ENCODE measurements at regions not wholly inside any gene's neighbourhood (a gene's known extent, or its start where the extent isn't known, plus 50 kb on each side); places are given as distances from the start of the nearest gene placed in this dataset.

- H3K27ac ChIP-seq (ENCODE audit: low read depth in 1 of 2, low read length in 2 of 2) = no peak overlapping the region
- DNase-seq (ENCODE audit: low spot score) = no peak
- 26% methylated on average over 4 of the region's 4 CpGs for WGBS
- no peaks in the 10 kb centered on the region for H3K4me1 ChIP-seq (ENCODE audit: control insufficient read depth in 4 of 4, insufficient read depth in 4 of 4, low read length in 3 of 4)
- peaks cover 0 to 3% (median 0%) of the 10 kb centered on the region in 4 donors for H3K27me3 ChIP-seq (ENCODE audit: control insufficient read depth in 4 of 4, insufficient read depth in 4 of 4, low read length in 3 of 4)
- no peaks in the 10 kb centered on the region for H3K9me3 ChIP-seq (ENCODE audit: control insufficient read depth in 4 of 4, low read length in 3 of 4)
- H3K9ac ChIP-seq (ENCODE audit: low read depth in 1 of 2, low read length in 2 of 2) = no peak overlapping the region
- TF ChIP-seq TAF1 (conservative IDR thresholded peaks at IDR 0.05) (no peak), NR2F2 (IDR thresholded peaks at IDR 0.05) (peak; percentile 83)
- no peaks in the 10 kb centered on the region for H3K36me3 ChIP-seq (ENCODE audit: control insufficient read depth in 4 of 4, insufficient read depth in 3 of 4, low read depth in 1 of 4, low read length in 3 of 4)
- no peak overlapping the region for H3K4me3 ChIP-seq (ENCODE audit: low read depth in 1 of 3, low read length in 3 of 3)
These were observed 425.8 kb upstream of the MDFIC2 start for GRCh38 chr3:70738291-70738681.

- Histone ChIP-seq H3K4me1 (ENCODE audit: control insufficient read depth in 4 of 4, insufficient read depth in 4 of 4, low read length in 3 of 4) (no peaks in the 10 kb centered on the region), H3K9me3 (ENCODE audit: control insufficient read depth in 4 of 4, low read length in 3 of 4) (no peaks in the 10 kb centered on the region), H3K9ac (ENCODE audit: low read depth in 1 of 2, low read length in 2 of 2) (no peak overlapping the region), H3K27me3 (ENCODE audit: control insufficient read depth in 4 of 4, insufficient read depth in 4 of 4, low read length in 3 of 4) (peaks cover 0 to 3% (median 0%) of the 10 kb centered on the region in 4 donors), H3K4me3 (ENCODE audit: low read depth in 1 of 3, low read length in 3 of 3) (no peak overlapping the region), H3K36me3 (ENCODE audit: control insufficient read depth in 4 of 4, insufficient read depth in 3 of 4, low read depth in 1 of 4, low read length in 3 of 4) (no peaks in the 10 kb centered on the region), H3K27ac (ENCODE audit: low read depth in 1 of 2, low read length in 2 of 2) (no peak overlapping the region)
- WGBS = 11% methylated on average over 2 of the region's 2 CpGs
- peak; percentile 24 for TF ChIP-seq SP1 (IDR thresholded peaks at IDR 0.05)
- TF ChIP-seq MAX (IDR thresholded peaks at IDR 0.05) = no peak
- TF ChIP-seq HNF4G (IDR thresholded peaks at IDR 0.05) = no peak
- peak; percentile 58 for TF ChIP-seq FOXA2 (IDR thresholded peaks at IDR 0.05)
- TF ChIP-seq ATF3 (IDR thresholded peaks at IDR 0.05) = no peak
- no peak for TF ChIP-seq EGR1 (IDR thresholded peaks at IDR 0.05; ENCODE audit: low read depth in 2 of 2)
- TF ChIP-seq RAD21 (IDR thresholded peaks at IDR 0.05) = peak in 1 of 2 donors; percentile 4
- TF ChIP-seq NR2F2 (IDR thresholded peaks at IDR 0.05) = no peak
- DNase-seq (ENCODE audit: low spot score) = no peak
These were observed 425.3 kb upstream of the MDFIC2 start for GRCh38 chr3:70737666-70738290.

GRCh38 chr3:70736009-70736408 lies 423.6 kb upstream of the MDFIC2 start:
- Histone ChIP-seq H3K4me1 (ENCODE audit: control insufficient read depth in 4 of 4, insufficient read depth in 4 of 4, low read length in 3 of 4) (no peaks in the 10 kb centered on the region), H3K27ac (ENCODE audit: low read depth in 1 of 2, low read length in 2 of 2) (no peak overlapping the region), H3K9me3 (ENCODE audit: control insufficient read depth in 4 of 4, low read length in 3 of 4) (no peaks in the 10 kb centered on the region), H3K9ac (ENCODE audit: low read depth in 1 of 2, low read length in 2 of 2) (no peak overlapping the region), H3K27me3 (ENCODE audit: control insufficient read depth in 4 of 4, insufficient read depth in 4 of 4, low read length in 3 of 4) (peaks cover 0 to 4% (median 0%) of the 10 kb centered on the region in 4 donors), H3K36me3 (ENCODE audit: control insufficient read depth in 4 of 4, insufficient read depth in 3 of 4, low read depth in 1 of 4, low read length in 3 of 4) (no peaks in the 10 kb centered on the region), H3K4me3 (ENCODE audit: low read depth in 1 of 3, low read length in 3 of 3) (no peak overlapping the region)
- no peak for DNase-seq (ENCODE audit: low spot score)
- 77% methylated on average over 1 of the region's 1 CpG for WGBS
- TF ChIP-seq YY1 (IDR thresholded peaks at IDR 0.05) (no peak), TAF1 (conservative IDR thresholded peaks at IDR 0.05) (no peak), SP1 (IDR thresholded peaks at IDR 0.05) (no peak), RXRA (IDR thresholded peaks at IDR 0.05) (no peak), HNF4A (conservative IDR thresholded peaks at IDR 0.05) (no peak), ATF3 (IDR thresholded peaks at IDR 0.05) (no peak)

GRCh38 chr3:70734756-70735155 lies 422.3 kb upstream of the MDFIC2 start:
- Histone ChIP-seq H3K27me3 (ENCODE audit: control insufficient read depth in 4 of 4, insufficient read depth in 4 of 4, low read length in 3 of 4) (peaks cover 0 to 4% (median 0%) of the 10 kb centered on the region in 4 donors), H3K4me3 (ENCODE audit: low read depth in 1 of 3, low read length in 3 of 3) (no peak overlapping the region), H3K9me3 (ENCODE audit: control insufficient read depth in 4 of 4, low read length in 3 of 4) (no peaks in the 10 kb centered on the region), H3K36me3 (ENCODE audit: control insufficient read depth in 4 of 4, insufficient read depth in 3 of 4, low read depth in 1 of 4, low read length in 3 of 4) (no peaks in the 10 kb centered on the region), H3K9ac (ENCODE audit: low read depth in 1 of 2, low read length in 2 of 2) (no peak overlapping the region), H3K4me1 (ENCODE audit: control insufficient read depth in 4 of 4, insufficient read depth in 4 of 4, low read length in 3 of 4) (no peaks in the 10 kb centered on the region), H3K27ac (ENCODE audit: low read depth in 1 of 2, low read length in 2 of 2) (no peak overlapping the region)
- TF ChIP-seq YY1 (IDR thresholded peaks at IDR 0.05) (no peak), MAX (IDR thresholded peaks at IDR 0.05) (no peak), FOXA2 (IDR thresholded peaks at IDR 0.05) (no peak), EGR1 (IDR thresholded peaks at IDR 0.05; ENCODE audit: low read depth in 2 of 2) (no peak), GABPA (IDR thresholded peaks at IDR 0.05 in 1 of 2, conservative IDR thresholded peaks at IDR 0.05 in 1 of 2) (no peak)
- DNase-seq (ENCODE audit: low spot score) = no peak
- WGBS = 95% methylated on average over 3 of the region's 3 CpGs

Data from liver (tissue), 7 donors.